Panc1 (cell line): ENCODE measurements at regions not wholly inside any gene's neighbourhood (a gene's known extent, or its start where the extent isn't known, plus 50 kb on each side); places are given as distances from the start of the nearest gene placed in this dataset.

ENCODE experiments used
- ATAC-seq: fragments of 200-7000 bp; cut with Tn5 transposase; 2 replicates; pipeline ENCODE4 v1.9.1; 2020; ENCODE audit warnings: mild to moderate bottlenecking, moderate library complexity
- BruUV-seq: library from RNA; stranded (reverse); fragments of 400-500 nt; replicated peaks from 2 replicates; lab custom pipeline; 2021; lab: Mats Ljungman, UMichigan
- CTCF ChIA-PET: fragments of 300-600 bp; sonication (Branson Sonifier 250); formaldehyde crosslinking; loops from one replicate; lab custom pipeline; 2022; ENCODE audit warnings: antibody characterized with exemption; lab: Charles Lee
- POLR2A ChIA-PET: fragments of 300-600 bp; sonication (Branson Sonifier 250); formaldehyde crosslinking; loops from one replicate; lab custom pipeline; 2022; ENCODE audit warnings: antibody characterized with exemption; lab: Charles Lee
- DNase-seq: peaks from one replicate; pipeline ENCODE4 v3.0.0-alpha.2; 2010; ENCODE audit warnings: low read depth, low spot score
- H3K27ac ChIP-seq: 2 replicates; pipeline ENCODE4 v1.5.1; 2011; ENCODE audit warnings: mild to moderate bottlenecking, low read length, inconsistent platforms
- H3K27me3 ChIP-seq: fragments of 200-500 bp; sonication (Bioruptor generic); 2 replicates; pipeline ENCODE4 v1.6.0; 2014; ENCODE audit warnings: low read length, inconsistent platforms; ENCODE audit not compliant: control insufficient read depth, insufficient read depth
- H3K36me3 ChIP-seq: fragments of 200-500 bp; sonication (Bioruptor generic); 2 replicates; pipeline ENCODE4 v1.5.1; 2014; ENCODE audit warnings: inconsistent platforms, mild to moderate bottlenecking, low read length, moderate library complexity; ENCODE audit not compliant: control insufficient read depth, insufficient read depth
- H3K4me1 ChIP-seq: 2 replicates; pipeline ENCODE4 v1.5.1; 2011; ENCODE audit warnings: inconsistent platforms, mild to moderate bottlenecking, low read length, moderate library complexity; ENCODE audit not compliant: control insufficient read depth, insufficient read depth
- H3K4me3 ChIP-seq, 2 experiments: 2 replicates each; pipeline ENCODE4 v1.5.1; 2011 to 2012; ENCODE audit warnings: low read depth in 2 of 2, low read length in 2 of 2, mild to moderate bottlenecking in 2 of 2, inconsistent platforms in 1 of 2, moderate library complexity in 1 of 2
- H3K9me3 ChIP-seq: fragments of 200-500 bp; sonication (Bioruptor generic); 2 replicates; pipeline ENCODE4 v1.5.1; 2014; ENCODE audit warnings: low read depth, mild to moderate bottlenecking, inconsistent platforms, low read length, moderate library complexity; ENCODE audit not compliant: control insufficient read depth, insufficient read depth
- POLR2AphosphoS5 ChIP-seq: IDR thresholded peaks from 2 replicates; pipeline ENCODE4 v1.6.1; 2012; ENCODE audit warnings: mild to moderate bottlenecking, low read depth, low read length, moderate library complexity
- SIN3A ChIP-seq: IDR thresholded peaks from 2 replicates; pipeline ENCODE4 v1.6.1; 2012; ENCODE audit warnings: low read depth, mild to moderate bottlenecking, low read length, moderate library complexity, borderline replicate concordance; ENCODE audit not compliant: insufficient read depth
- TCF7L2 ChIP-seq: IDR thresholded peaks from 2 replicates; pipeline ENCODE4 v1.6.1; 2011; ENCODE audit warnings: mild to moderate bottlenecking, low read depth, low read length, inconsistent platforms
- in situ Hi-C: cut with HindIII; loops from 2 replicates; pipeline ENCODE4 v1.10.0; 2016; ENCODE audit warnings: low sequenced_read_pairs, low pct_unique_long_range_greater_than_20kb
- intact Hi-C: fragments of 100-400 bp; cut with micrococcal nuclease; formaldehyde crosslinking; loops from one replicate; pipeline ENCODE4 v1.10.0; 2022; ENCODE audit not compliant: unreplicated experiment
- TF ChIP-seq, protein P1 (sequence below), 2 experiments: IDR thresholded peaks; 2 replicates each; pipeline ENCODE4 v1.6.1; 2011 to 2012; ENCODE audit warnings: low read depth in 2 of 2, control low read depth in 1 of 2, low read length in 1 of 2, mild to moderate bottlenecking in 1 of 2, moderate library complexity in 1 of 2; ENCODE audit not compliant: insufficient read depth in 1 of 2
- TF ChIP-seq, protein P2 (sequence below): fragments of 450-650 bp; IDR thresholded peaks from 2 replicates; pipeline ENCODE4 v1.5.1; 2017; ENCODE audit warnings: mild to moderate bottlenecking

DNA sequence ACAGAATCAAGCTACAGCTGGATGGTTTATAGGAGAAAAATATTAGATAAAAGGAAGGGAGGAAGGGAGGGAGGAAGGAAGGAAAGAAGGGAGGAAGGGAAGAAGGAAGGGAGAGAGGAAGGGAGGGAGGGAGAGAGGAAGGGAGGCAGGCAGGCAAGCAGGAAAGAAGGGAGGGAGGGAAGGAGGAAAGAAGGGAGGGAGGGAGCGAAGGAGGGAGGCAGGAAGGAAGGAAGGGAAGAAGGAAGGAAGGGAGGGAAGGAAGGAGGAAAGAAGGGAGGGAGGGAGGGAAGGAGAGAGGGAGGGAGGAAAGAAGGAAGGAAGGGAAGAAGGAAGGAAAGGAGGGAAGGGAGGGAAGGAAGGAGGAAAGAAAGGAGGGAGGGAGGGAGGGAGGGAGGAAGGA is 77.9 kb upstream of the C1QTNF7 start:
- BruUV-seq = no TSS peak
- intact Hi-C loops = no loop called here
- Histone ChIP-seq H3K4me3 (no peak overlapping the region), H3K4me1 (no peaks in the 10 kb centered on the region), H3K27ac (no peak overlapping the region), H3K27me3 (no peaks in the 10 kb centered on the region), H3K9me3 (no peaks in the 10 kb centered on the region), H3K36me3 (no peaks in the 10 kb centered on the region)
- no peak for DNase-seq
- in situ Hi-C loops = no loop called here
- no peak for ATAC-seq
- TF ChIP-seq POLR2AphosphoS5 (no peak), TCF7L2 (no peak), SIN3A (no peak)
- TF ChIP-seq, protein P1, sequence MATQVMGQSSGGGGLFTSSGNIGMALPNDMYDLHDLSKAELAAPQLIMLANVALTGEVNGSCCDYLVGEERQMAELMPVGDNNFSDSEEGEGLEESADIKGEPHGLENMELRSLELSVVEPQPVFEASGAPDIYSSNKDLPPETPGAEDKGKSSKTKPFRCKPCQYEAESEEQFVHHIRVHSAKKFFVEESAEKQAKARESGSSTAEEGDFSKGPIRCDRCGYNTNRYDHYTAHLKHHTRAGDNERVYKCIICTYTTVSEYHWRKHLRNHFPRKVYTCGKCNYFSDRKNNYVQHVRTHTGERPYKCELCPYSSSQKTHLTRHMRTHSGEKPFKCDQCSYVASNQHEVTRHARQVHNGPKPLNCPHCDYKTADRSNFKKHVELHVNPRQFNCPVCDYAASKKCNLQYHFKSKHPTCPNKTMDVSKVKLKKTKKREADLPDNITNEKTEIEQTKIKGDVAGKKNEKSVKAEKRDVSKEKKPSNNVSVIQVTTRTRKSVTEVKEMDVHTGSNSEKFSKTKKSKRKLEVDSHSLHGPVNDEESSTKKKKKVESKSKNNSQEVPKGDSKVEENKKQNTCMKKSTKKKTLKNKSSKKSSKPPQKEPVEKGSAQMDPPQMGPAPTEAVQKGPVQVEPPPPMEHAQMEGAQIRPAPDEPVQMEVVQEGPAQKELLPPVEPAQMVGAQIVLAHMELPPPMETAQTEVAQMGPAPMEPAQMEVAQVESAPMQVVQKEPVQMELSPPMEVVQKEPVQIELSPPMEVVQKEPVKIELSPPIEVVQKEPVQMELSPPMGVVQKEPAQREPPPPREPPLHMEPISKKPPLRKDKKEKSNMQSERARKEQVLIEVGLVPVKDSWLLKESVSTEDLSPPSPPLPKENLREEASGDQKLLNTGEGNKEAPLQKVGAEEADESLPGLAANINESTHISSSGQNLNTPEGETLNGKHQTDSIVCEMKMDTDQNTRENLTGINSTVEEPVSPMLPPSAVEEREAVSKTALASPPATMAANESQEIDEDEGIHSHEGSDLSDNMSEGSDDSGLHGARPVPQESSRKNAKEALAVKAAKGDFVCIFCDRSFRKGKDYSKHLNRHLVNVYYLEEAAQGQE (IDR thresholded peaks at IDR 0.05; ENCODE audit: insufficient read depth in 1 of 2, low read depth in 2 of 2, low read length in 1 of 2) = no peak
- TF ChIP-seq, protein P2, sequence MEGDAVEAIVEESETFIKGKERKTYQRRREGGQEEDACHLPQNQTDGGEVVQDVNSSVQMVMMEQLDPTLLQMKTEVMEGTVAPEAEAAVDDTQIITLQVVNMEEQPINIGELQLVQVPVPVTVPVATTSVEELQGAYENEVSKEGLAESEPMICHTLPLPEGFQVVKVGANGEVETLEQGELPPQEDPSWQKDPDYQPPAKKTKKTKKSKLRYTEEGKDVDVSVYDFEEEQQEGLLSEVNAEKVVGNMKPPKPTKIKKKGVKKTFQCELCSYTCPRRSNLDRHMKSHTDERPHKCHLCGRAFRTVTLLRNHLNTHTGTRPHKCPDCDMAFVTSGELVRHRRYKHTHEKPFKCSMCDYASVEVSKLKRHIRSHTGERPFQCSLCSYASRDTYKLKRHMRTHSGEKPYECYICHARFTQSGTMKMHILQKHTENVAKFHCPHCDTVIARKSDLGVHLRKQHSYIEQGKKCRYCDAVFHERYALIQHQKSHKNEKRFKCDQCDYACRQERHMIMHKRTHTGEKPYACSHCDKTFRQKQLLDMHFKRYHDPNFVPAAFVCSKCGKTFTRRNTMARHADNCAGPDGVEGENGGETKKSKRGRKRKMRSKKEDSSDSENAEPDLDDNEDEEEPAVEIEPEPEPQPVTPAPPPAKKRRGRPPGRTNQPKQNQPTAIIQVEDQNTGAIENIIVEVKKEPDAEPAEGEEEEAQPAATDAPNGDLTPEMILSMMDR = no peak
- POLR2A ChIA-PET = no interaction called here
- CTCF ChIA-PET = no interaction called here

DNA sequence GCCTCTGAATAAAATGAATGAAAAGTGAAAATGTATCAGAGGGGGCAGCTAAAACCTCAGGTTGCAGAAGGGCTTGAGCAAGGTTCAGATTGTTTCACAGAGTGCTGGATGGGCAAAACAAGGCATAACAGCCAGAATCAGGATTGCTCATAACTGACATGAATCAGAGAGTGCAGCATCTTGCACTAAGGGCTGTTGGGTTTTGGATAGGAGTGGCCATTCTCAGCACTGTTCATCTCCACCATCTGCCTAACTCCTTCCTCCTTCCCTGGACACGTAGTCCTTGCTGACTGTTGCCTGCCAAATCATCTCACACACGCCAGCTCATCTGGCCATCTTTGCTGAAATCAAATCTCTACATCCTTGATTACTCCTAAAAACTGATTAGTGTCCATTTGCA is 75.3 kb upstream of the C1QTNF7 start:
- no TSS peak for BruUV-seq
- no peaks in the 10 kb centered on the region for H3K27me3 ChIP-seq
- DNase-seq (no peak), ATAC-seq (no peak)
- POLR2A ChIA-PET = no interaction called here
- H3K4me3 ChIP-seq = no peak overlapping the region
- CTCF ChIA-PET = no interaction called here
- H3K36me3 ChIP-seq = no peaks in the 10 kb centered on the region
- in situ Hi-C loops = no loop called here
- H3K27ac ChIP-seq = no peak overlapping the region
- intact Hi-C loops = no loop called here
- no peaks in the 10 kb centered on the region for H3K9me3 ChIP-seq
- no peaks in the 10 kb centered on the region for H3K4me1 ChIP-seq
- TF ChIP-seq POLR2AphosphoS5 (no peak), TCF7L2 (no peak)
- TF ChIP-seq, protein P1 (IDR thresholded peaks at IDR 0.05; ENCODE audit: insufficient read depth in 1 of 2, low read depth in 2 of 2, low read length in 1 of 2) = no peak
